GM23338 (cell line): ENCODE measurements at regions not wholly inside any gene's neighbourhood (a gene's known extent, or its start where the extent isn't known, plus 50 kb on each side); places are given as distances from the start of the nearest gene placed in this dataset.

Experiments
- ATAC-seq: fragments of 200-7000 bp; cut with Tn5 transposase; 3 replicates; pipeline ENCODE4 v1.9.1; 2020
- DNase-seq: peaks from one replicate; pipeline ENCODE4 v3.0.0-alpha.2; 2015; ENCODE audit warnings: low spot score
- H2AFZ ChIP-seq: fragments of 200-600 bp; sonication (generic); 2 replicates; pipeline ENCODE4 v1.8.0; 2016; ENCODE audit warnings: antibody characterized with exemption, mild to moderate bottlenecking, moderate library complexity
- H3F3A ChIP-seq: fragments of 200-600 bp; sonication (generic); replicated peaks from 2 replicates; pipeline ENCODE4 v1.8.0; 2017; ENCODE audit warnings: antibody characterized with exemption, mixed run types, low read depth
- H3K27ac ChIP-seq: fragments of 200-600 bp; sonication (generic); 2 replicates; pipeline ENCODE4 v1.6.1; 2016; ENCODE audit warnings: low read depth
- H3K27me3 ChIP-seq: fragments of 200-600 bp; sonication (generic); 2 replicates; pipeline ENCODE4 v1.8.0; 2016; ENCODE audit warnings: mild to moderate bottlenecking, mixed run types, moderate library complexity; ENCODE audit not compliant: insufficient read depth
- H3K36me3 ChIP-seq: fragments of 200-600 bp; sonication (generic); 2 replicates; pipeline ENCODE4 v1.8.0; 2016; ENCODE audit warnings: mild to moderate bottlenecking; ENCODE audit not compliant: insufficient read depth
- H3K4me1 ChIP-seq: fragments of 200-600 bp; sonication (generic); 2 replicates; pipeline ENCODE4 v1.8.0; 2016; ENCODE audit warnings: mild to moderate bottlenecking, moderate library complexity; ENCODE audit not compliant: insufficient read depth
- H3K4me2 ChIP-seq: fragments of 200-600 bp; sonication (generic); 2 replicates; pipeline ENCODE4 v1.7.1; 2017; ENCODE audit warnings: mixed run types
- H3K4me3 ChIP-seq: fragments of 200-600 bp; sonication (generic); 2 replicates; pipeline ENCODE4 v1.6.1; 2016; ENCODE audit warnings: mixed run types
- H3K79me2 ChIP-seq: fragments of 200-600 bp; sonication (generic); replicated peaks from 2 replicates; pipeline ENCODE4 v1.8.0; 2017; ENCODE audit warnings: mild to moderate bottlenecking; ENCODE audit not compliant: insufficient read depth
- H3K9me2 ChIP-seq: fragments of 200-600 bp; sonication (generic); 2 replicates; pipeline ENCODE4 v1.8.0; 2017; ENCODE audit not compliant: insufficient read depth
- H4K20me1 ChIP-seq: fragments of 200-600 bp; sonication (generic); replicated peaks from 2 replicates; pipeline ENCODE4 v1.8.0; 2017; ENCODE audit warnings: mild to moderate bottlenecking; ENCODE audit not compliant: insufficient read depth
- H3K27ac Mint-ChIP-seq: 2 replicates; pipeline ENCODE4 v1.8.0; 2020; ENCODE audit warnings: inconsistent platforms, mild to moderate bottlenecking, moderate library complexity, mixed read lengths
- H3K27me3 Mint-ChIP-seq: 3 replicates; pipeline ENCODE4 v1.8.0; 2022; ENCODE audit warnings: low read depth, mild to moderate bottlenecking, moderate library complexity, mixed read lengths, inconsistent platforms; ENCODE audit not compliant: insufficient read depth, poor library complexity
- H3K36me3 Mint-ChIP-seq: 3 replicates; pipeline ENCODE4 v1.8.0; 2021; ENCODE audit warnings: low read depth, mild to moderate bottlenecking, inconsistent platforms, moderate library complexity, mixed read lengths
- H3K4me1 Mint-ChIP-seq: 3 replicates; pipeline ENCODE4 v1.8.0; 2020; ENCODE audit warnings: mild to moderate bottlenecking, inconsistent platforms, mixed read lengths
- H3K4me3 Mint-ChIP-seq: 3 replicates; pipeline ENCODE4 v1.8.0; 2021; ENCODE audit warnings: moderate library complexity, mild to moderate bottlenecking, inconsistent platforms, mixed read lengths
- H3K9me3 Mint-ChIP-seq: 3 replicates; pipeline ENCODE4 v1.8.0; 2020; ENCODE audit warnings: moderate library complexity, mild to moderate bottlenecking, inconsistent platforms, mixed read lengths
- CREB1 ChIP-seq: fragments of 250-450 bp; sonication (Bioruptor Pico); IDR thresholded peaks from 2 replicates; pipeline ENCODE4 v1.5.0; 2020; ENCODE audit warnings: low read depth, mild to moderate bottlenecking, moderate library complexity
- EZH2 ChIP-seq: fragments of 200-600 bp; sonication (generic); IDR thresholded peaks from one replicate; pipeline ENCODE4 v1.8.0; 2017; ENCODE audit warnings: antibody characterized with exemption, mild to moderate bottlenecking, low read depth; ENCODE audit not compliant: unreplicated experiment
- EZH2phosphoT487 ChIP-seq: fragments of 200-600 bp; sonication (generic); IDR thresholded peaks from one replicate; pipeline ENCODE4 v1.8.1; 2018; ENCODE audit warnings: antibody characterized with exemption; ENCODE audit not compliant: unreplicated experiment
- JUNB ChIP-seq: IDR thresholded peaks from one replicate; pipeline ENCODE4 v1.6.1; 2016; ENCODE audit warnings: antibody characterized with exemption; ENCODE audit not compliant: unreplicated experiment
- NANOG ChIP-seq: IDR thresholded peaks from 2 replicates; pipeline ENCODE4 v1.6.1; 2016; ENCODE audit warnings: antibody characterized with exemption, borderline replicate concordance
- POLR2AphosphoS5 ChIP-seq: IDR thresholded peaks from 2 replicates; pipeline ENCODE4 v1.6.1; 2016; ENCODE audit warnings: antibody characterized with exemption, low read depth
- STAT1 ChIP-seq: IDR thresholded peaks from one replicate; pipeline ENCODE4 v1.6.1; 2016; ENCODE audit warnings: antibody characterized with exemption; ENCODE audit not compliant: unreplicated experiment
- ZNF114 ChIP-seq: fragments of 250-450 bp; sonication (Bioruptor Pico); IDR thresholded peaks from 2 replicates; pipeline ENCODE4 v1.5.0; 2020; ENCODE audit warnings: mild to moderate bottlenecking, moderate library complexity
- ZNF331 ChIP-seq: fragments of 250-450 bp; sonication (Bioruptor Pico); IDR thresholded peaks from 2 replicates; pipeline ENCODE4 v1.5.0; 2020; ENCODE audit warnings: low read depth, mild to moderate bottlenecking, moderate library complexity
- TF ChIP-seq, protein P1 (sequence below): IDR thresholded peaks from 2 replicates; pipeline ENCODE4 v1.6.1; 2016; ENCODE audit warnings: antibody characterized with exemption
- TF ChIP-seq, protein P2 (sequence below), 2 experiments: fragments of 200-600 bp in 1 of 2; sonication (generic) in 1 of 2; conservative IDR thresholded peaks; 2 replicates each; pipeline versions ENCODE4 v1.5.1 to v1.6.1; 2016 to 2017; ENCODE audit warnings: antibody characterized with exemption in 2 of 2, low read depth in 2 of 2, mild to moderate bottlenecking in 2 of 2, moderate library complexity in 1 of 2
- TF ChIP-seq, protein P3 (sequence below): fragments of 250-450 bp; sonication (Bioruptor Pico); IDR thresholded peaks from 2 replicates; pipeline ENCODE4 v1.5.0; 2020; ENCODE audit warnings: mild to moderate bottlenecking, moderate library complexity
- TF ChIP-seq, protein P4 (sequence below): IDR thresholded peaks from one replicate; pipeline ENCODE4 v1.6.1; 2018; ENCODE audit warnings: antibody characterized with exemption; ENCODE audit not compliant: unreplicated experiment

DNA sequence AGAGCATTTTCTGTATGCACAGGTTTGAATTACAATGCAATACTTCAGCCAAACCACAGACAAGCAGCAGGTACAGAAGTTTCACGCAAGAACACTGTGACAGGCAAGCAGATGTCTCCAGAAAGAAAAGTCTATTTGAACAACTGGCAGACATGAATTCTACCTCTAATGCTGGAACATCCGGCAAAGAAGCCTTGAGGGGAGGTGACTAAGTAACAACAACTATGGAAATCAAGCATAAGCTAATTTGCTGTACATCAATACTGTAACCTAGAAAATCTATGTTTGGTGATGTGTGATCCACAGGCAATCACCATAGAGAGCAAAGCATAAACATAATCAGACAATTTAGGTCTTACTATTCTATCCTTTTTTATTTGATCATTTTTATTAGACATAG is 65.5 kb downstream of the PLK2 start:
- no peaks in the 10 kb centered on the region for H3K36me3 Mint-ChIP-seq
- no peaks in the 10 kb centered on the region for H3K27me3 Mint-ChIP-seq
- Histone ChIP-seq H2AFZ (no peak overlapping the region), H3K4me3 (no peak overlapping the region), H3K4me1 (peaks cover 12% of the 10 kb centered on the region), H4K20me1 (no peaks in the 10 kb centered on the region), H3K79me2 (no peaks in the 10 kb centered on the region), H3K4me2 (no peak overlapping the region), H3F3A (no peaks in the 10 kb centered on the region), H3K36me3 (no peaks in the 10 kb centered on the region), H3K27ac (no peak overlapping the region), H3K27me3 (no peaks in the 10 kb centered on the region), H3K9me2 (no peaks in the 10 kb centered on the region)
- no peak for TF ChIP-seq CREB1 (CRISPR knock-in tag)
- TF ChIP-seq, protein P1, sequence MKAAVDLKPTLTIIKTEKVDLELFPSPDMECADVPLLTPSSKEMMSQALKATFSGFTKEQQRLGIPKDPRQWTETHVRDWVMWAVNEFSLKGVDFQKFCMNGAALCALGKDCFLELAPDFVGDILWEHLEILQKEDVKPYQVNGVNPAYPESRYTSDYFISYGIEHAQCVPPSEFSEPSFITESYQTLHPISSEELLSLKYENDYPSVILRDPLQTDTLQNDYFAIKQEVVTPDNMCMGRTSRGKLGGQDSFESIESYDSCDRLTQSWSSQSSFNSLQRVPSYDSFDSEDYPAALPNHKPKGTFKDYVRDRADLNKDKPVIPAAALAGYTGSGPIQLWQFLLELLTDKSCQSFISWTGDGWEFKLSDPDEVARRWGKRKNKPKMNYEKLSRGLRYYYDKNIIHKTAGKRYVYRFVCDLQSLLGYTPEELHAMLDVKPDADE = no peak
- no peak for TF ChIP-seq EZH2phosphoT487
- TF ChIP-seq, protein P2, sequence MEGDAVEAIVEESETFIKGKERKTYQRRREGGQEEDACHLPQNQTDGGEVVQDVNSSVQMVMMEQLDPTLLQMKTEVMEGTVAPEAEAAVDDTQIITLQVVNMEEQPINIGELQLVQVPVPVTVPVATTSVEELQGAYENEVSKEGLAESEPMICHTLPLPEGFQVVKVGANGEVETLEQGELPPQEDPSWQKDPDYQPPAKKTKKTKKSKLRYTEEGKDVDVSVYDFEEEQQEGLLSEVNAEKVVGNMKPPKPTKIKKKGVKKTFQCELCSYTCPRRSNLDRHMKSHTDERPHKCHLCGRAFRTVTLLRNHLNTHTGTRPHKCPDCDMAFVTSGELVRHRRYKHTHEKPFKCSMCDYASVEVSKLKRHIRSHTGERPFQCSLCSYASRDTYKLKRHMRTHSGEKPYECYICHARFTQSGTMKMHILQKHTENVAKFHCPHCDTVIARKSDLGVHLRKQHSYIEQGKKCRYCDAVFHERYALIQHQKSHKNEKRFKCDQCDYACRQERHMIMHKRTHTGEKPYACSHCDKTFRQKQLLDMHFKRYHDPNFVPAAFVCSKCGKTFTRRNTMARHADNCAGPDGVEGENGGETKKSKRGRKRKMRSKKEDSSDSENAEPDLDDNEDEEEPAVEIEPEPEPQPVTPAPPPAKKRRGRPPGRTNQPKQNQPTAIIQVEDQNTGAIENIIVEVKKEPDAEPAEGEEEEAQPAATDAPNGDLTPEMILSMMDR (conservative IDR thresholded peaks at IDR 0.05; ENCODE audit: low read depth in 2 of 2) = no peak
- no peak for TF ChIP-seq ZNF114
- TF ChIP-seq NANOG = no peak
- TF ChIP-seq, protein P3, sequence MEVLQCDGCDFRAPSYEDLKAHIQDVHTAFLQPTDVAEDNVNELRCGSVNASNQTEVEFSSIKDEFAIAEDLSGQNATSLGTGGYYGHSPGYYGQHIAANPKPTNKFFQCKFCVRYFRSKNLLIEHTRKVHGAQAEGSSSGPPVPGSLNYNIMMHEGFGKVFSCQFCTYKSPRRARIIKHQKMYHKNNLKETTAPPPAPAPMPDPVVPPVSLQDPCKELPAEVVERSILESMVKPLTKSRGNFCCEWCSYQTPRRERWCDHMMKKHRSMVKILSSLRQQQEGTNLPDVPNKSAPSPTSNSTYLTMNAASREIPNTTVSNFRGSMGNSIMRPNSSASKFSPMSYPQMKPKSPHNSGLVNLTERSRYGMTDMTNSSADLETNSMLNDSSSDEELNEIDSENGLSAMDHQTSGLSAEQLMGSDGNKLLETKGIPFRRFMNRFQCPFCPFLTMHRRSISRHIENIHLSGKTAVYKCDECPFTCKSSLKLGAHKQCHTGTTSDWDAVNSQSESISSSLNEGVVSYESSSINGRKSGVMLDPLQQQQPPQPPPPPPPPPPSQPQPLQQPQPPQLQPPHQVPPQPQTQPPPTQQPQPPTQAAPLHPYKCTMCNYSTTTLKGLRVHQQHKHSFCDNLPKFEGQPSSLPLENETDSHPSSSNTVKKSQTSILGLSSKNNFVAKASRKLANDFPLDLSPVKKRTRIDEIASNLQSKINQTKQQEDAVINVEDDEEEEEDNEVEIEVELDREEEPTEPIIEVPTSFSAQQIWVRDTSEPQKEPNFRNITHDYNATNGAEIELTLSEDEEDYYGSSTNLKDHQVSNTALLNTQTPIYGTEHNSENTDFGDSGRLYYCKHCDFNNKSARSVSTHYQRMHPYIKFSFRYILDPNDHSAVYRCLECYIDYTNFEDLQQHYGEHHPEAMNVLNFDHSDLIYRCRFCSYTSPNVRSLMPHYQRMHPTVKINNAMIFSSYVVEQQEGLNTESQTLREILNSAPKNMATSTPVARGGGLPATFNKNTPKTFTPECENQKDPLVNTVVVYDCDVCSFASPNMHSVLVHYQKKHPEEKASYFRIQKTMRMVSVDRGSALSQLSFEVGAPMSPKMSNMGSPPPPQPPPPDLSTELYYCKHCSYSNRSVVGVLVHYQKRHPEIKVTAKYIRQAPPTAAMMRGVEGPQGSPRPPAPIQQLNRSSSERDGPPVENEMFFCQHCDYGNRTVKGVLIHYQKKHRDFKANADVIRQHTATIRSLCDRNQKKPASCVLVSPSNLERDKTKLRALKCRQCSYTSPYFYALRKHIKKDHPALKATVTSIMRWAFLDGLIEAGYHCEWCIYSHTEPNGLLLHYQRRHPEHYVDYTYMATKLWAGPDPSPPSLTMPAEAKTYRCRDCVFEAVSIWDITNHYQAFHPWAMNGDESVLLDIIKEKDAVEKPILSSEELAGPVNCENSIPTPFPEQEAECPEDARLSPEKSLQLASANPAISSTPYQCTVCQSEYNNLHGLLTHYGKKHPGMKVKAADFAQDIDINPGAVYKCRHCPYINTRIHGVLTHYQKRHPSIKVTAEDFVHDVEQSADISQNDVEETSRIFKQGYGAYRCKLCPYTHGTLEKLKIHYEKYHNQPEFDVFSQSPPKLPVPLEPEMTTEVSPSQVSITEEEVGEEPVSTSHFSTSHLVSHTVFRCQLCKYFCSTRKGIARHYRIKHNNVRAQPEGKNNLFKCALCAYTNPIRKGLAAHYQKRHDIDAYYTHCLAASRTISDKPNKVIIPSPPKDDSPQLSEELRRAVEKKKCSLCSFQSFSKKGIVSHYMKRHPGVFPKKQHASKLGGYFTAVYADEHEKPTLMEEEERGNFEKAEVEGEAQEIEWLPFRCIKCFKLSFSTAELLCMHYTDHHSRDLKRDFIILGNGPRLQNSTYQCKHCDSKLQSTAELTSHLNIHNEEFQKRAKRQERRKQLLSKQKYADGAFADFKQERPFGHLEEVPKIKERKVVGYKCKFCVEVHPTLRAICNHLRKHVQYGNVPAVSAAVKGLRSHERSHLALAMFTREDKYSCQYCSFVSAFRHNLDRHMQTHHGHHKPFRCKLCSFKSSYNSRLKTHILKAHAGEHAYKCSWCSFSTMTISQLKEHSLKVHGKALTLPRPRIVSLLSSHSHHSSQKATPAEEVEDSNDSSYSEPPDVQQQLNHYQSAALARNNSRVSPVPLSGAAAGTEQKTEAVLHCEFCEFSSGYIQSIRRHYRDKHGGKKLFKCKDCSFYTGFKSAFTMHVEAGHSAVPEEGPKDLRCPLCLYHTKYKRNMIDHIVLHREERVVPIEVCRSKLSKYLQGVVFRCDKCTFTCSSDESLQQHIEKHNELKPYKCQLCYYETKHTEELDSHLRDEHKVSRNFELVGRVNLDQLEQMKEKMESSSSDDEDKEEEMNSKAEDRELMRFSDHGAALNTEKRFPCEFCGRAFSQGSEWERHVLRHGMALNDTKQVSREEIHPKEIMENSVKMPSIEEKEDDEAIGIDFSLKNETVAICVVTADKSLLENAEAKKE (CRISPR knock-in tag) = no peak
- no peak for TF ChIP-seq STAT1
- no peak for TF ChIP-seq EZH2
- TF ChIP-seq JUNB = no peak
- no peak for TF ChIP-seq ZNF331 (CRISPR knock-in tag)
- TF ChIP-seq, protein P4, sequence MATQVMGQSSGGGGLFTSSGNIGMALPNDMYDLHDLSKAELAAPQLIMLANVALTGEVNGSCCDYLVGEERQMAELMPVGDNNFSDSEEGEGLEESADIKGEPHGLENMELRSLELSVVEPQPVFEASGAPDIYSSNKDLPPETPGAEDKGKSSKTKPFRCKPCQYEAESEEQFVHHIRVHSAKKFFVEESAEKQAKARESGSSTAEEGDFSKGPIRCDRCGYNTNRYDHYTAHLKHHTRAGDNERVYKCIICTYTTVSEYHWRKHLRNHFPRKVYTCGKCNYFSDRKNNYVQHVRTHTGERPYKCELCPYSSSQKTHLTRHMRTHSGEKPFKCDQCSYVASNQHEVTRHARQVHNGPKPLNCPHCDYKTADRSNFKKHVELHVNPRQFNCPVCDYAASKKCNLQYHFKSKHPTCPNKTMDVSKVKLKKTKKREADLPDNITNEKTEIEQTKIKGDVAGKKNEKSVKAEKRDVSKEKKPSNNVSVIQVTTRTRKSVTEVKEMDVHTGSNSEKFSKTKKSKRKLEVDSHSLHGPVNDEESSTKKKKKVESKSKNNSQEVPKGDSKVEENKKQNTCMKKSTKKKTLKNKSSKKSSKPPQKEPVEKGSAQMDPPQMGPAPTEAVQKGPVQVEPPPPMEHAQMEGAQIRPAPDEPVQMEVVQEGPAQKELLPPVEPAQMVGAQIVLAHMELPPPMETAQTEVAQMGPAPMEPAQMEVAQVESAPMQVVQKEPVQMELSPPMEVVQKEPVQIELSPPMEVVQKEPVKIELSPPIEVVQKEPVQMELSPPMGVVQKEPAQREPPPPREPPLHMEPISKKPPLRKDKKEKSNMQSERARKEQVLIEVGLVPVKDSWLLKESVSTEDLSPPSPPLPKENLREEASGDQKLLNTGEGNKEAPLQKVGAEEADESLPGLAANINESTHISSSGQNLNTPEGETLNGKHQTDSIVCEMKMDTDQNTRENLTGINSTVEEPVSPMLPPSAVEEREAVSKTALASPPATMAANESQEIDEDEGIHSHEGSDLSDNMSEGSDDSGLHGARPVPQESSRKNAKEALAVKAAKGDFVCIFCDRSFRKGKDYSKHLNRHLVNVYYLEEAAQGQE = no peak
- TF ChIP-seq POLR2AphosphoS5 = no peak
- H3K4me1 Mint-ChIP-seq = peaks cover 17% of the 10 kb centered on the region
- no peaks in the 10 kb centered on the region; the same call in 2 of the 3 replicates for H3K9me3 Mint-ChIP-seq
- no peak overlapping the region for H3K4me3 Mint-ChIP-seq
- no peak overlapping the region for H3K27ac Mint-ChIP-seq
- DNase-seq = no peak
- no peak for ATAC-seq
